DMS 273 (cell line): ENCODE measurements at regions not wholly inside any gene's neighbourhood (a gene's known extent, or its start where the extent isn't known, plus 50 kb on each side); places are given as distances from the start of the nearest gene placed in this dataset.
"Not testable (repeated sequence)": the region's sequence is repeated elsewhere in the genome, so short reads cannot be mapped to it uniquely, and the experiment has no call there.

ENCODE experiments used
- DNase-seq: peaks from one replicate; lab custom pipeline; 2025; ENCODE audit not compliant: unreplicated experiment; lab: John Stamatoyannopoulos, UW

DNA sequence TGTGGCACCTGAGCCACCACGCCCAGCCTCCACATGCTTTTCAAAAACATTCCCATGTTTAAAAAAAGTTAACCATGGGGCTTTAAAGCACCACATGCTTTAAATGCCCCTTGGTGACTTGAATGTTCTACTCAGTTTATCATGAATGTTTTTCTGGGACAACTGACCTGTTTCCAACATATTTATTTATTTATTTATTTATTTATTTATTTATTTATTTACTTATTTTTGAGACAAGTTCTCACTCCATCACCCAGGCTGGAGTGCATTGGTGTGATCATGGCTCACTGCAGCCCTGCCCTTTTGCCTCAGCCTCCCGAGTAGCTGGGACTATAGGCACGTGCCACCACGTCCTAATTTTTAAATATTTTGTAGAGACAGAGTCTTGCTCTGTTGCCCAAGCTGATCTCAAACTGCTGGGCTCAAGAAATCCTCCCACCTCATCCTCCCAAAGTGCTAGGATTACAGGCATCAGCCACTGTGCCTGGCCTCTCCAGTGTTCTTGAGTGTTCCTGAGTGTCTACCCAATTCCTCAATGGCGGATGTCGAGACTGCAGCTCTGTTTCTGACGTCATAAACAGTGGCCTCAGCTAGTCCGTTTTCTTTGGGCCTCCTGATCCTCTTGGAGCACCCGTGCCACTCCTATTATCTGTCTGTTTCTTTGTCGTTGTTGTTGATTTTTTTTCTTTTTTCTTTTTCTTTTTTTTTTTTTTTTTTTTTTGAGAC lies 185.7 kb upstream of the TP53TG3 start:
- DNase-seq, result not testable (repeated sequence)

GRCh38 chr16:32847379-32847778 lies 171.4 kb upstream of the TP53TG3 start:
- not testable (repeated sequence) for DNase-seq

DNA sequence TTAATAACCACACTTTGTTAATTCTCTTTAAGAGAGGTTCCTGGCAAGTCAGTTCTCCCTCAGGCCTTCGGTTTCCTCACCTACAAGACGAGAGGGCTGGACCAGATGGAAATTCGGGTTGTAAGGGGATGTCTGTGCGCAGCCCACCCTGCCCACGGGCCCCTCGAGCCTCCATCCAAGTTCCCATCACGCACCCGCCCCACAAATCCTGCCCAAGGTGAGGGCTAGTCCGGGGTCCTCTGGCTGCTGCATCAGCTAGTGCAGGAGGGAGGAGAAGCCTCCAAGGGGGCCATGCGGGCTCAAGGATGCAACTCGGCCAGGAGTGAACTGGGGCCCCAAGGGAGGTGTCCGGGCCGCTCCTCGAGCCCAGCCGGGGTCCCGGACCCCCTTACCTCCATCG lies 169.6 kb upstream of the TP53TG3 start:
- DNase-seq, result not testable (repeated sequence)

- not testable (repeated sequence) for DNase-seq
These were observed 166.9 kb upstream of the TP53TG3 start for GRCh38 chr16:32842844-32843243.

DNA sequence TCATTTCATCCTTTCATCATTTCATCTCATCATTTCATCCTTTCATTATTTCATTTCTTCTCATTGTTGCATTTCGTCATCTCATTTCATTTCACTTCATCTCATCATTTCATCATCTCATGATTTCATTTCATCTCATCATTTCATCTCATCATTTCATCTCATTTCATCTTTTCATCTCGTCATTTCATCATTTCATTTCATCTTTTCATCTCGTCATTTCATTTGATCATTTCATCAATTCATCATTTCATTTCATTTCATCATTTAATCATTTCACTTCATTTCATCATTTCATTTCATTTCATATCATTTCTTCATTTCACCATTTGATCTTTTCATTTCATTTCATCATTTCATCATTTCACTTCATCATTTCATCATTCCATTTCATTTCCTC lies 131.3 kb upstream of the TP53TG3 start:
- DNase-seq, result not testable (repeated sequence)

DNA sequence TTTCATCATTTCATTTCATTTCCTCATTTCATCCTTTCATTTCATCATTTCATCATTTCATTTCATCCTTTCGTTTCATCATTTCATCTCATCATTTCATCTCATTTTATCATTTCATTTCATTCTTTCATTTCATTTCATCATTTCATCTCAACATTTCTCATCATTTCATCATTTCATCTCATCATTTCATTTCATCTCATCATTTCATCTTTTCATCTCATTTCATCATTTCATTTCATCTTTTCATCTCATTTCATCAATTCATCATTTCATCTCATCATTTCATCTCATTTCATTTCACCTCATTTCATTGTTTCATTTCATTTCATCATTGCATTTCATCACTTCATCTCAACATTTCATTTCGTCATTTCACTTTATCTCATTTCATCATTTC lies 129.7 kb upstream of the TP53TG3 start:
- DNase-seq, result not testable (repeated sequence)
